Astrocyte (in vitro differentiated cells and primary cell): ENCODE measurements at regions not wholly inside any gene's neighbourhood (a gene's known extent, or its start where the extent isn't known, plus 50 kb on each side); places are given as distances from the start of the nearest gene placed in this dataset.

ENCODE experiments used
- DNase-seq: peaks from one replicate; pipeline ENCODE4 v3.0.0-alpha.2; 2010; ENCODE audit warnings: low read depth
- FAIRE-seq: peaks from 2 replicates; lab custom pipeline; 2011; peaks lifted over from hg19 to GRCh38; lab: Jason Lieb, UNC
- H2AFZ ChIP-seq: 2 replicates; pipeline ENCODE4 v1.6.0; 2012; ENCODE audit warnings: low read depth, low read length, inconsistent platforms
- H3K27ac ChIP-seq: 2 replicates; pipeline ENCODE4 v1.5.1; 2011; ENCODE audit warnings: low read depth, low read length, inconsistent platforms
- H3K27me3 ChIP-seq: 2 replicates; pipeline ENCODE4 v1.6.0; 2011; ENCODE audit warnings: low read length, inconsistent platforms; ENCODE audit not compliant: insufficient read depth
- H3K36me3 ChIP-seq: 2 replicates; pipeline ENCODE4 v1.5.1; 2011; ENCODE audit warnings: low read length, inconsistent platforms; ENCODE audit not compliant: insufficient read depth
- H3K4me1 ChIP-seq: 2 replicates; pipeline ENCODE4 v1.5.1; 2011; ENCODE audit warnings: low read length, inconsistent platforms; ENCODE audit not compliant: insufficient read depth
- H3K4me2 ChIP-seq: 2 replicates; pipeline ENCODE4 v1.6.0; 2012; ENCODE audit warnings: low read length, inconsistent platforms
- H3K4me3 ChIP-seq: 2 replicates; pipeline ENCODE4 v1.5.1; 2011; ENCODE audit warnings: low read depth, mild to moderate bottlenecking, low read length, inconsistent platforms; ENCODE audit not compliant: insufficient read depth
- H3K79me2 ChIP-seq: 2 replicates; pipeline ENCODE4 v1.6.0; 2012; ENCODE audit warnings: mild to moderate bottlenecking, low read length, inconsistent platforms; ENCODE audit not compliant: insufficient read depth
- H3K9ac ChIP-seq: 2 replicates; pipeline ENCODE4 v1.6.0; 2012; ENCODE audit warnings: mild to moderate bottlenecking, low read length, inconsistent platforms
- H3K9me3 ChIP-seq: 2 replicates; pipeline ENCODE4 v1.5.1; 2012; ENCODE audit warnings: low read depth, mild to moderate bottlenecking, low read length, inconsistent platforms; ENCODE audit not compliant: insufficient read depth
- H4K20me1 ChIP-seq: 2 replicates; pipeline ENCODE4 v1.6.0; 2012; ENCODE audit warnings: low read length, inconsistent platforms; ENCODE audit not compliant: insufficient read depth
- H3K27ac Mint-ChIP-seq: one replicate; pipeline ENCODE4 v1.8.0; 2021; ENCODE audit warnings: mild to moderate bottlenecking, mixed read lengths; ENCODE audit not compliant: unreplicated experiment
- H3K27me3 Mint-ChIP-seq: one replicate; pipeline ENCODE4 v1.8.0; 2021; ENCODE audit warnings: low read depth, mixed read lengths; ENCODE audit not compliant: unreplicated experiment
- H3K36me3 Mint-ChIP-seq: one replicate; pipeline ENCODE4 v1.8.0; 2021; ENCODE audit warnings: low read depth, mixed read lengths; ENCODE audit not compliant: unreplicated experiment
- H3K4me1 Mint-ChIP-seq: one replicate; pipeline ENCODE4 v1.8.0; 2021; ENCODE audit warnings: low read depth, mixed read lengths; ENCODE audit not compliant: unreplicated experiment
- H3K4me3 Mint-ChIP-seq: one replicate; pipeline ENCODE4 v1.8.0; 2021; ENCODE audit warnings: mild to moderate bottlenecking, moderate library complexity, mixed read lengths; ENCODE audit not compliant: unreplicated experiment
- H3K9me3 Mint-ChIP-seq: one replicate; pipeline ENCODE4 v1.8.0; 2021; ENCODE audit warnings: mild to moderate bottlenecking, mixed read lengths; ENCODE audit not compliant: unreplicated experiment
- CTCF ChIP-seq: IDR thresholded peaks from 2 replicates; pipeline ENCODE4 v1.5.1; 2011; ENCODE audit warnings: low read depth, mild to moderate bottlenecking, inconsistent platforms, low read length, moderate library complexity; ENCODE audit not compliant: insufficient read depth
- EZH2 ChIP-seq: IDR thresholded peaks from 2 replicates; pipeline ENCODE4 v1.6.1; 2012; ENCODE audit warnings: mild to moderate bottlenecking, low read length, inconsistent platforms; ENCODE audit not compliant: insufficient read depth

DNA sequence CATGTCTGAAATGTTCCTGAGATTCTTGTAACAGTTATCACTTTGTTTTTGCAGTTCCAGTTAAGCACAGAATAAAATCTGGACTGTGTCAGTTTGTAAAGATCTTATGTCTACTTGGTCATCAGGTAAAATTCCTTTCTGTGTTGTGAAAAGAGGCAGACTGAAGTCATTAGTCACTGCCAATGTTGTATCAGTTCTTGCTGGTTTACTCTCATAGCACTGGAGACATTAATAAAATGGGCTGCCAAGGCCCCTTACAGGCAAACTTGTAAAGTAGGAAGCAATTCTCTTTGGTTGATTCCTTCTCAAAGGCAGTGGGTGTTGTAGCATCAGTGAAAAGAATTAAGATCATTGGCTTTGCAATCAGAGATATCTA lies 61.4 kb upstream of the ST6GALNAC3 start:
- H3K4me3 Mint-ChIP-seq = no peak overlapping the region
- H3K36me3 ChIP-seq = no peaks in the 10 kb centered on the region
- no peaks in the 10 kb centered on the region for H4K20me1 ChIP-seq
- no peak for FAIRE-seq
- H3K9ac ChIP-seq = no peak overlapping the region
- no peak overlapping the region for H3K4me2 ChIP-seq
- peaks cover 3% of the 10 kb centered on the region for H3K27me3 Mint-ChIP-seq
- no peaks in the 10 kb centered on the region for H3K27me3 ChIP-seq
- no peak overlapping the region for H3K27ac ChIP-seq
- no peak for DNase-seq
- no peaks in the 10 kb centered on the region for H3K9me3 Mint-ChIP-seq
- no peaks in the 10 kb centered on the region for H3K4me1 ChIP-seq
- no peak overlapping the region for H3K27ac Mint-ChIP-seq
- H2AFZ ChIP-seq = no peak overlapping the region
- no peak overlapping the region for H3K4me3 ChIP-seq
- TF ChIP-seq EZH2 = no peak
- no peak for TF ChIP-seq CTCF
- no peaks in the 10 kb centered on the region for H3K36me3 Mint-ChIP-seq
- H3K79me2 ChIP-seq = no peaks in the 10 kb centered on the region
- H3K9me3 ChIP-seq = no peaks in the 10 kb centered on the region
- peaks cover 4% of the 10 kb centered on the region for H3K4me1 Mint-ChIP-seq

GRCh38 chr1:76015478-76016103 lies 59.0 kb upstream of the ST6GALNAC3 start:
- H3K27me3 Mint-ChIP-seq = peaks cover 5% of the 10 kb centered on the region
- H3K27ac Mint-ChIP-seq = no peak overlapping the region
- no peak overlapping the region for H2AFZ ChIP-seq
- H3K9ac ChIP-seq = no peak overlapping the region
- no peak for FAIRE-seq
- DNase-seq = no peak
- no peak overlapping the region for H3K27ac ChIP-seq
- no peaks in the 10 kb centered on the region for H3K27me3 ChIP-seq
- no peaks in the 10 kb centered on the region for H4K20me1 ChIP-seq
- H3K4me3 Mint-ChIP-seq = no peak overlapping the region
- peaks cover 4% of the 10 kb centered on the region for H3K4me1 Mint-ChIP-seq
- H3K4me2 ChIP-seq = no peak overlapping the region
- H3K4me3 ChIP-seq = no peak overlapping the region
- H3K36me3 ChIP-seq = no peaks in the 10 kb centered on the region
- no peaks in the 10 kb centered on the region for H3K9me3 Mint-ChIP-seq
- H3K9me3 ChIP-seq = no peaks in the 10 kb centered on the region
- no peaks in the 10 kb centered on the region for H3K79me2 ChIP-seq
- no peaks in the 10 kb centered on the region for H3K36me3 Mint-ChIP-seq
- no peaks in the 10 kb centered on the region for H3K4me1 ChIP-seq
- TF ChIP-seq EZH2 (no peak), CTCF (no peak)

DNA sequence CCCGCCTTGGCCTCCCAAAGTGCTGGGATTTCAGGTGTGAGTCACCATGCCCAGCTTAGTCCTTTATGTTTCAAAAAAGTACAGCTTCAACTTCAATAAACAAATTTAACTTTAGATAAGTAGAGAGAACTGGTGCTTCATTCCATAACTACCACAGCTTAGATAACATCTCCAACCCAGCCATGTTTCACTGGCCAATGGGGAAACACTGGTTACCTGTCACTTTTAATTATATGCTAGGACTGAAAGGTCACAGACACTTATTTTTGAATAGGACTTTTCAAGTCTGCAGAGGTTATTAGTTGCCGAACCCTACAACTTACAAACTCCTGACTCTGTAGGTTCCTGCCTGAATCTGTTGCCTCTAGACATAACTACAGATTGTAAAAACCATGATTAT lies 56.5 kb upstream of the ST6GALNAC3 start:
- no peaks in the 10 kb centered on the region for H3K36me3 Mint-ChIP-seq
- no peak overlapping the region for H3K27ac Mint-ChIP-seq
- DNase-seq (no peak), FAIRE-seq (no peak)
- no peak overlapping the region for H3K4me3 ChIP-seq
- H3K27me3 ChIP-seq = no peaks in the 10 kb centered on the region
- peaks cover 5% of the 10 kb centered on the region for H3K27me3 Mint-ChIP-seq
- no peak overlapping the region for H3K4me2 ChIP-seq
- peaks cover 6% of the 10 kb centered on the region for H3K4me1 Mint-ChIP-seq
- peaks cover 2% of the 10 kb centered on the region for H3K9me3 Mint-ChIP-seq
- TF ChIP-seq CTCF (no peak), EZH2 (no peak)
- H3K4me1 ChIP-seq = no peaks in the 10 kb centered on the region
- H3K9ac ChIP-seq = no peak overlapping the region
- H3K36me3 ChIP-seq = no peaks in the 10 kb centered on the region
- no peak overlapping the region for H3K4me3 Mint-ChIP-seq
- H3K27ac ChIP-seq = no peak overlapping the region
- no peaks in the 10 kb centered on the region for H3K9me3 ChIP-seq
- no peak overlapping the region for H2AFZ ChIP-seq
- no peaks in the 10 kb centered on the region for H3K79me2 ChIP-seq
- H4K20me1 ChIP-seq = no peaks in the 10 kb centered on the region
